GM12892 (cell line): ENCODE measurements at regions not wholly inside any gene's neighbourhood (a gene's known extent, or its start where the extent isn't known, plus 50 kb on each side); places are given as distances from the start of the nearest gene placed in this dataset.

Experiments
- POLR2A ChIP-seq: IDR thresholded peaks from 2 replicates; pipeline ENCODE4 v1.6.1; 2011; ENCODE audit warnings: low read depth, low read length, control low read depth
- POLR2AphosphoS5 ChIP-seq: IDR thresholded peaks from 2 replicates; pipeline ENCODE4 v1.6.1; 2011; ENCODE audit warnings: low read depth, low read length, control low read depth
- TAF1 ChIP-seq: IDR thresholded peaks from 2 replicates; pipeline ENCODE4 v1.6.1; 2011; ENCODE audit warnings: low read depth, mild to moderate bottlenecking, control low read depth, low read length, borderline replicate concordance

DNA sequence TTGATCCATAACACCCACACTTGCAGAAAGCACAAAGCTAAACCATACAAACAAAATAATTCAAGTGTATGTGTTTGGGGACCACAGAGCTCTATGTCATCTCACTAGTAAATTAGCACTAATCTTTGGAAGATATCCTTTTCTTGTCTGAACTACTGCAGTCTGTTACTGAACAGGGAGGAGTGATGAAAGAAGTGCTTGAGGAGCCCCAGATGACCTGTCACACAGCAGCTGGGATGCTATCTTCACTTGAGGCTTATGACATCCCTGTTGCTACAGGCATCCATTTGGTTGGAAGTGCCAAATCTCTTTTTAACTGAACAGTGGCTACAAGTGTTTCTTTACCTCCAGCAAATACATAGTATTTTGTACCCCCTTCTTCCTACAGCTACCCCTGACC lies 386.3 kb upstream of the CHAC2 start:
- TF ChIP-seq POLR2AphosphoS5 (no peak), POLR2A (no peak), TAF1 (no peak)
